SK-N-DZ (cell line): ENCODE measurements at regions not wholly inside any gene's neighbourhood (a gene's known extent, or its start where the extent isn't known, plus 50 kb on each side); places are given as distances from the start of the nearest gene placed in this dataset.
A peak's percentile ranks its signal among the peaks of the same experiment; 100 is the strongest.
"Not testable (repeated sequence)": the region's sequence is repeated elsewhere in the genome, so short reads cannot be mapped to it uniquely, and the experiment has no call there.

Source experiments
- DNase-seq: peaks from one replicate; pipeline ENCODE4 v3.0.0-alpha.2; 2015; ENCODE audit warnings: low spot score

DNA sequence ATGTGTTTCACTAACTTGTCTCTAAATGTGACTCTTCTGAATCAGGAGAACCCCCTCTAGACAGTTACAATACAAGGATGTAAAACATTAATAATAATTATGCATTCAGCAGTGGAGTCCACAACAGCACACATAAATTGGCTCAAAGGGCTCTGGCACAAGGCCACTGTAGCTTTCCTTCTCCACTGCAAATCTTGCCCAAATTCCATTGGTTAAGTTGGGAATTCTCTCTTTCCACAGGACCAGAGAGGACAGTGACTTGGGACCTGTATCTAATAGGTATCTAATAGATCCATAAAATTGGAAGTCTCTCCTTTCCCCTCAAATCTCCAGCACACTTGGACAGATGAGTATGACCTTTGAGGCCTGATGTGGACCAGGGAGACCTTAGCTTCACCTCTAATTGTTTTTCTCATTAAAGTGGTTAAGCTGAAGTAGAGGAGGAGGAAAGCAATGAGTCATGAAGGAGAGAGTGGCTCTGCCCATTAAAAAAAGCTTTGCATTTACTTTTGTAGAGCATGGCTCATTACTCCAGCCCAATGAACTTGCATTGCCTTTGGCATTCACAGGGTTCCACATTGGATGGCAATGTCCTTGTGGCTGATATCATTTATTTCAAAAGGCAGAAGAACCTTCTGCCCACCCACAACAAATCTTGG lies 72.3 kb upstream of the SH3RF1 start:
- DNase-seq: no peak

DNA sequence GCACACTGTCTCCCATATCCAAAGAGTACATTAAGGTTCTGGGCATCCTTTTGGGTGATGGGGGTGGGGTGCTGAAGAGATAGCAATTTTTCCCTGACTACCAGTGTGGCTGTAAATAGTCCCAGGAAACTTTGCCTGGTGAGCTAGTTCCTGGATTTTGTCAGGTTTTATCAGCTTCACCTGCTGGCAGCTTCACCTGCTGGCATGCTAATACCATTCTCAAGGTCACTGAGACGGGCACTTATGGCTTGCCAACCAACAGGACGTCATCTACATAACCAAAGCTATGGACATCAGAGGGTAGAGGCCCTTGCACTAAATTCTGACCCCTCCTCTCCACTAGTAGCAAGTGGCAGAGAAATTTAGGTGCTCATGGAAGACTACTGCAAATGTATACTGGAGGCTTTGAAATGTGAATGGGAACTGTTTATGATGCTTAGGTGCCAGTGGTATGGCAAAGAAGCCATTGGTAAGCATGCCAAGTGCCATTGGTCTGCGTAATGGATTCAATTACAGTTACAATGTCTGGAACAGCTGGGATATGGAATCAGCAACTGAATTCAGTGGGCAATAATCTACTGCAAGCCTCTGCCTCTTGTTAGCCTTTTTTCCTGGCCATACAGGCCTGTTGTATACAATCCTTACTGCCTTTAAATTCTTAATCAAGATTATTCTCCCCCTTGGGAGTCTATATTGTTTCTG lies 71.6 kb upstream of the SH3RF1 start:
- no peak for DNase-seq

DNA sequence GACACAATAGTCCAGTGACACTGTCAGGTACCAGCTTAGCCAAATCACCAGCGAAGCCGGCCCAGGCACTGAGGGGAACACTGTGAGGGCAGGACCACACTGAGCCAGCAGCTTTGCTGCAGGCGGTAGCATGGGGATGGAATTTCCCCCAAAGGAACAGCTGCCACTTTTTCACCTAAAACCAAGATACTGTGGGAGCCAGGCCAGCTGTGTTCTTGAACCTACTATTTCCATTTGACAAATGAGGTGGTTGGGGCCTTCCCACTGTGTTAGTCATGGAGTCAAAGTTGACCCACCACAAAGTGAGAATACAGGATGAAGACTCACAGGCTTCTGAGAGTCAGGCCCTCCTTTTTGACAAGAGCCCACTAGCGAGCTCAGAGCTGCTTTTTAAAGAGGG lies 70.7 kb upstream of the SH3RF1 start:
- DNase-seq: no peak

DNA sequence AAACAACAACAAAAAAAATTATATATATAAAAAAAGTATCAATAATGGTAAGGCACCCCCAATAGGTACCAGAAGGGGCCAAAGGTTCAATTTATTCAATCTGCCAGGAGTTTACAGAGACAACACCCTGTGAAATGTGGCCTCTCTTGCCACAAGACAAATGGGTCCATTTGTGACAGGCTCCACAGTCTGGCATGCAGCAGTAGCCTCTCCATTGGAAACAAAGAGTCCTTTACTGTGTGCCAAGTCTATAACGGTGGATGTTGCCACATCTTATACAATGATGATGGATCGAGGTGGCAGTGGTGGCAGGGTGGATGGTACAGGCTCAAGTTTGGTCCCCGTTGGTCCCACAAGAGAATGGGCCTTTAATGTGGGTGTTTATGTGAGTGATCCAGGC lies 70.1 kb upstream of the SH3RF1 start:
- no peak for DNase-seq

DNA sequence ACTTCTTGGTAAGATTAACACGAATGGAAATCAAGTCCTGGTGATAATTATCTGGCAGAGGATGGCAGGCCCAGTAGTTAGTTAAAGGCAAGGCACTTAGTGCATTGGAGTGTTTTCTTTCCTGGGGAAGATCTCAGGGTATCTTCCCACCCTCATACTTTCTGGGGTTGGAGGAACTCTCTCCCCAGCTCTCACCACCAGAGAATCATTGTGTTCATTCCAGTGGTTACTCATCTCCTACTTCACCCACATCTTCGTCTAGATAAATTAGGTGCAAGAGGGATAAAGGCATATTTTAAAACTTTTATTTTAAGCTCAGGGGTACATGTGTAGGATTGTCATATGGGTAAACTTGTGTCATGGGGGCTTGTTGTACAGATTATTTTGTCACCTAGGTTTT lies 67.5 kb upstream of the SH3RF1 start:
- DNase-seq: no peak

DNA sequence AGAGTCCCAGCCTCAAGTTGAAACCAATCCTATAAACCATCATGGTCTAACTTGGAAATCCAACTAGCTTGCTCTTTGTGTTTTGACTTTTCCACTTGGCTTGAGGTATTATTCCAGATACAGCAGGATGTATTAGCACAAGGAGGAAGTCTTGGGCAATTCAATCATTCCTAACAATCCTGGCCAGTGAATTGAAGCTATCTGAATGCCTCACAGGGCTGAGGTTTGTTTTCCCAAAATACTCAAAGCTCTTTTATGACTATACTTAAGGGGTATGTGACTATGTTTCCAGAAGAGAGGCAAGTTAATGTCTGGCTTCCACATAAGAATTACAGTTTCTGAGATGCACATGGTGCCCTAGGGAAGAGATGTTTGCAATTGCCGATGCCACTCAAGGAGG lies 66.8 kb upstream of the SH3RF1 start:
- DNase-seq: no peak

DNA sequence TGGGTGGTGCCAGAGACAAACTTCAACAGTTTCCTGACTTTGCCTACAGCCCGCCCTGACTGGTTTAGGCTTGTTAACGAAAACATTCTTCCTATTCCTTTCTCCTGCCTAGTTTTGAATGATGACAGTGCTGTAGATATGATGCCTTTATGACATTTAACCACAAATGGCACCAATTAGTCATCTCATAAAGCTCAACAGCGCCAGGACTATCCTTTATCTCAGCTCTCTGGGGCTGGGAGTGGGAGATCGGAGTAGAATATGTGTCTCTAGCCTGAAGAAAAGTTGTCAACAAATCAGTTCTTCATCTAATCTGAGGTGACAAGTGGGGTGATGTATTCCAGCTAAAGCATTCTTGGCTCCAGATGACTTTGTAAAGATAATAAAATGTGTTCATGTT lies 64.6 kb upstream of the SH3RF1 start:
- peak; percentile 29 for DNase-seq

DNA sequence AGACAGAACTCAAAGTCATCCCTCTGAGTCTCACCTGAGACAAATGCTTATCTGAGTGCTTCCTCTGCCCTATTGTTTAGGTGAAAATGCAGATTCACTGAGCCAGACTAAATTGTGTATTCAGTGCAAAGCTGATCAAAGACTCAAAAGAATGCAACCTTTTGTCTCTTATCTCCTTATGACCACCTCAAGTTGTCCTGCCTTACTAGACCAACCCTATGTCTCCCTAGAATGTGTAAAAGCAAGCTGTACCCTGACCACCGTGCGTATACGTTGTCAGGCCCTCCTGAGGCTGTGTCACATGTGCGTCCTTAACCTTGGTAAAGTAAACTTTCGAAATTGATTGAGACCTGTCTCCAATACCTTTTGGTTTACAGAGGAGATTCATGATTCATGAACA lies 63.6 kb upstream of the SH3RF1 start:
- DNase-seq: no peak

DNA sequence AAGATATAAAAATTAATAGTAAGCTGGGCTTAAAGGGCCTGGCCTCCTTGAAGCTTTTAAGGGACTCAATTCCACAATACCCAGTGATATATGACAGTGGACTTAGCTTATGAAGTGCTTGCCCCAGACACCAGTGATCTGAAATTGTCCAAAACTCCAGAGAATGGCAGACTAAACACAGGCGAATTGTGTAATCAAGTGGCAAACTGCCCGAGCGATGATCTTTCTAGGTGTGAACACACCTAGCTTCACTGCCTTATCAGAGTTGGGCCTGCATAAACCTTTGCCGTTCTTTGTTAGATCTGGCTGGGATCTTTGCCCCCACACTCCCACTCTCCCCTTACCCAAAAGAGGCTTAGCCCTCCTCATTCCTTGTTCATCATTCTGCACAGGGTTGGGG lies 62.5 kb upstream of the SH3RF1 start:
- no peak for DNase-seq

DNA sequence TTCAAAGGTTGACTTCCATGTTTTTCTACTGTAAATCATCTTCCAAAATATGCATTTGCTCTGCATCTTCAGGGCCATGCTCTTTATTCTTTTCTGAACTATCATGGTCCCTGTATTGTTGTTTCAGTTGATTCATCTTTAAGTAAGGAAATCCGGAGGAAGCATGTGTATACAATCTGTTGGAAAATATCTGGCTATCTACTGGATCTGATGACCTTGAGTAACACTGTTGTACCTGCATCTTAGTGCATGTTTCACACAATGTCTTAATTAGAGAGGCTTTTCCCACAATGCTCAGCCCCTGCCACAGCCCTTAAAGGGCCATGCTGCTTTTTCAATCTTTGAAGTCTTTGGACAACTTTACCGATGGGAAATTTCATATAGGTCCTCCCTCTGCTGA lies 61.8 kb upstream of the SH3RF1 start:
- no peak for DNase-seq

DNA sequence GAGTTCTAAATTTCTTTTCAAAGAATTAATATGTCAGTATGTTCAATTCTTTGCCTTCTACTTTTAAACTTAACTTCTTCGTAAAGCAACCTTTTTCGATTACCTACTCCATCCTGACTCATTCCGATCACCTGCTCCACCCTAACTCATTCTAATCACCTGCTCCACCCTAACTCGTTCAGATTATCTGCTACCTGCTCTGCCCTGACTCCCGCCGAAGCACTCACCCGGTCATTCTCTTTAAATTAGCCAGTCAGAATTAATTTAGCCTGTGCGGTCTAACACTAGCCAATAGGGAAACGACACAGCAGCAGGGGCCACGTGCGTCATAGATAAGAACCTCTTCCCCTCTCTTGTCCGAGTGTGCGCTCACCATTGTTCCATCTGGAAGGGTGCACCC lies 60.1 kb upstream of the SH3RF1 start:
- DNase-seq: peak; percentile 19

DNA sequence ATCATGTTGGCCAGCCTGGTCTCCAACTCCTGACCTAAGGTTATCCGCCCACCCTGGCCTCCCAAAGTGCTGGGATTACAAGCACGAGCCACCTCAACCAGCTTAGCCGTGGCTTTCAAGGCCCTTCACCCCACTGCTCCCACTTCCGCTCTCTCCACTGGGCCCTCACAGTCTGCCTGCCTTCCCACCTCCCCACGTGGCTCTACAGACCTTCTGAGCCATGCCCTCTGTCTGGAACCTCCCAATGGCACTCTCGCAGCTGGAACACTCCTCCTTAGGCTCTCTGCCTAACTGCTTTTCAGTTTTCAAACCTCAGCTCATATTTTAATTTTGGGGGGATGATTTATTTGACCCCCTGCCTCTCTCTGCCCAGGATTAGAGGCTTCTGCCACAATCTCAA lies 59.3 kb upstream of the SH3RF1 start:
- DNase-seq: no peak

DNA sequence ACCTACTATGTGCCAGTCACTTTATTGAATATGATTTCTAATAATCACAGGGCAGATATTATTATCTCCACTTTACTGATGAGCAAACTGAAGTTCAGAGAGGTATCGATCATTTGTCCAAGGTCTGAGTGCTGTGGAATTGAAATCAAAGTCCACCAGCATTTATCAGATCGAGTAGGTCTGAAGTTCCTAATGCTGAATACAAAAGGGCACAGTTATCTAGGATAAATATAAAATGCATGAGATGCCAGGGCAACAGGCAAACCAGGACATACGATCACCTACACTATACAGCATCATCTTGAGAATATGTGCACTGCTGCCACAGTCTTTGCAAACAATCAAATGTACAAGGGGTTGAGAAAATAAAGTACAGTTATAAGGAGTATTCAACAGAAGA lies 57.2 kb upstream of the SH3RF1 start:
- DNase-seq: no peak

DNA sequence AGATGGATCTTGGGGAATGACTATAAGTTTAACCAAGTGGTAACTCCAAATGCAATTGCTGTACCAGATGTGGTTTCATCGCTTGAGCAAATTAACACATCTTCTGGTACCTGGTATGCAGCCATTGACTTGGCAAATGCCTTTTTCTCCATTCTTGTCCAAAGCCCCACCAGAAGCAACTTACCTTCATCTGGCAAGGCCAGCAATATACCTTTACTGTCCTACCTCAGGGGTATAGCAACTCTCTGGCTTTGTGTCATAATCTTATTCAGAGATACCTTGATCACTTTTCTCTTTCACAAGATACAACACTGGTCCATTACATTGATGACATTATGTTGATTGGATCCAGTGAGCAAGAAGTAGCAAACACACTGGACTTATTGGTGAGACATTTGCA lies 53.2 kb upstream of the SH3RF1 start:
- not testable (repeated sequence) for DNase-seq

DNA sequence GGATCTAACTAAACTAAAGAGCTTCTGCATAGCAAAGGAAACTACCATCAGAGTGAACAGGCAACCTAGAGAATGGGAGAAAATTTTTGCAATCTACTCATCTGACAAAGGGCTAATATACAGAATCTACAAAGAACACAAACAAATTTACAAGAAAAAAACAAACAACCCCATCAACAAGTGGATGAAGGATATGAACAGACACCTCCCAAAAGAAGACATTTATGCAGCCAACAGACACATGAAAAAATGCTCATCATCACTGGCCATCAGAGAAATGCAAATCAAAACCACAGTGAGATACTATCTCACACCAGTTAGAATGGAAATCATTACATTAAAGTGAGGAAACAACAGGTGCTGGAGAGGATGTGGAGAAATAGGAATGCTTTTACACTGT lies 52.1 kb upstream of the SH3RF1 start:
- DNase-seq: not testable (repeated sequence)
